ENCODE measurements at regions not wholly inside any gene's neighbourhood (a gene's known extent, or its start where the extent isn't known, plus 50 kb on each side); places are given as distances from the start of the nearest gene placed in this dataset.

DNA sequence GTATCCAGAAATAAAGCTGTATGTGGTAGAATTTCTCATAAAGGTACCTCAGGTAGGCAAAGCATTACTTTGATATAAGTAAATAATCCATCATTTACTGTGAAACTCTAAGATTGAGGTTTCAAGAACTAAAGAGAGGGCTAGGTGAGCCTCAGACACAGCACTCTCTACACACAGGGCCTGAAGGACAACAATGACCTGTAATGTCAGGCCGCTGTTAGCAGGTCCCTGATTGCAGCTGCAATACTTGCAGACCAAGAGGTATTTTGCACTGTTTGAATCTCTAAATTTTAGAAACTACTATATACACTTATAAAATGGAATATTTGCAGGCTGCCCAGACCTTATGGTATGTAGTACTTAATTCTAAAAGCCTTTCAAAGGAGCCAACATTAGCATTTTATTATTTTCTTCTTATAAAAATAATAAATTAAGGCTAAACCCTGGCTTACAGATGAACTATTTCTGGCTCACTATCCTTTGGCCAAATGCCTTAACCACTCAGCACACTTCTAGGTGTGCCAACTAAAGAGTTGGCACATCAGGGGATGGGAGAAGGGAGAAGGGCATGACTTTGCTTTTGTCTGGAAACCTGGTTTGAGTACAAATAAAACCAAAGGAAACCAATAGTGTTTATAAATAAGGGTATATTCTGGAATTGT is 66.7 kb upstream of the SLC39A10 start (continued):
- TF ChIP-seq AFF4 (CRISPR knock-in tag; IDR thresholded peaks at IDR 0.05; ENCODE audit: borderline replicate concordance), result no peak
- TF ChIP-seq, protein P1, sequence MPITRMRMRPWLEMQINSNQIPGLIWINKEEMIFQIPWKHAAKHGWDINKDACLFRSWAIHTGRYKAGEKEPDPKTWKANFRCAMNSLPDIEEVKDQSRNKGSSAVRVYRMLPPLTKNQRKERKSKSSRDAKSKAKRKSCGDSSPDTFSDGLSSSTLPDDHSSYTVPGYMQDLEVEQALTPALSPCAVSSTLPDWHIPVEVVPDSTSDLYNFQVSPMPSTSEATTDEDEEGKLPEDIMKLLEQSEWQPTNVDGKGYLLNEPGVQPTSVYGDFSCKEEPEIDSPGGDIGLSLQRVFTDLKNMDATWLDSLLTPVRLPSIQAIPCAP (CRISPR knock-in tag; IDR thresholded peaks at IDR 0.05), result no peak

DNA sequence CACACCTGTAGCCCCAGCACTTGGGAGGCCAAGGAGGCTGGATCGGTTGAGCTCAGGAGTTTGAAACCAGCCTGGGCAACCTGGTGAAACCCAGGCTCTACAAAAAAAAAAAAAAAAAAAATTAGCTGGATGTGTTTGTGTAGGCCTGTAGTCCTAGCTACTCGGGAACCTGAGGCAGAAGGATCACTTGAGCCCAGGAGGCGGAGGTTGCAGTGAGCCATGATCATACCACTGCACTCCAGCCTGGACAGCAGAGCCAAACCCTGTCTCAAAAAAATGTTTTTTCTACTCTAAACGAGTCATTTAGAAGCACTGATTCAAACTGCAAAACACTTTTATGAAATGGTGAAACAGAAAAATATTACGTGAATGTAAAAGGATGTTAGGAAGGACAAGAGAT is 69.1 kb upstream of the SLC39A10 start:
- Mint-ChIP-seq H3K4me1 (peaks cover 51% of the 10 kb centered on the region), H3K27ac (peak overlapping the region; percentile 94), H3K4me3 (peak overlapping the region; percentile 44), H3K27me3 (ENCODE audit: low read depth) (no peaks in the 10 kb centered on the region), H3K36me3 (peaks cover 3% of the 10 kb centered on the region; the same call in 1 of the 2 replicates), H3K9me3 (peaks cover 2% of the 10 kb centered on the region)
- DNase-seq (ENCODE audit: low spot score) (no peak), ATAC-seq (no peak)
- ChIA-PET CTCF (interaction anchor here (0.7 kb wide), 1 partner anchor 12 kb away, joined by 3 read pairs; no protein-coding TSS in a partner anchor), POLR2A (interaction anchor here (1.3 kb wide), 1 partner anchor 69 kb away, joined by 3 read pairs; the partner anchor contains the start of gene SLC39A10)
- no peak for TF ChIP-seq ZNF219 (CRISPR knock-in tag; IDR thresholded peaks at IDR 0.05; ENCODE audit: borderline replicate concordance)
- TF ChIP-seq SMAD4 (CRISPR knock-in tag; IDR thresholded peaks at IDR 0.05), result no peak
- no peak for TF ChIP-seq NR2C2 (CRISPR knock-in tag; IDR thresholded peaks at IDR 0.05)
- TF ChIP-seq ZNF317 (CRISPR knock-in tag; IDR thresholded peaks at IDR 0.05; ENCODE audit: borderline replicate concordance, low read depth), result no peak
- no peak for TF ChIP-seq FOXK1 (CRISPR knock-in tag; IDR thresholded peaks at IDR 0.05)
- TF ChIP-seq, protein P2, sequence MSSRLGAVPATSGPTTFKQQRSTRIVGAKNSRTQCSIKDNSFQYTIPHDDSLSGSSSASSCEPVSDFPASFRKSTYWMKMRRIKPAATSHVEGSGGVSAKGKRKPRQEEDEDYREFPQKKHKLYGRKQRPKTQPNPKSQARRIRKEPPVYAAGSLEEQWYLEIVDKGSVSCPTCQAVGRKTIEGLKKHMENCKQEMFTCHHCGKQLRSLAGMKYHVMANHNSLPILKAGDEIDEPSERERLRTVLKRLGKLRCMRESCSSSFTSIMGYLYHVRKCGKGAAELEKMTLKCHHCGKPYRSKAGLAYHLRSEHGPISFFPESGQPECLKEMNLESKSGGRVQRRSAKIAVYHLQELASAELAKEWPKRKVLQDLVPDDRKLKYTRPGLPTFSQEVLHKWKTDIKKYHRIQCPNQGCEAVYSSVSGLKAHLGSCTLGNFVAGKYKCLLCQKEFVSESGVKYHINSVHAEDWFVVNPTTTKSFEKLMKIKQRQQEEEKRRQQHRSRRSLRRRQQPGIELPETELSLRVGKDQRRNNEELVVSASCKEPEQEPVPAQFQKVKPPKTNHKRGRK (CRISPR knock-in tag; IDR thresholded peaks at IDR 0.05; ENCODE audit: borderline replicate concordance), result no peak
- TF ChIP-seq CREM (CRISPR knock-in tag; IDR thresholded peaks at IDR 0.05), result no peak
- TF ChIP-seq, protein P3, sequence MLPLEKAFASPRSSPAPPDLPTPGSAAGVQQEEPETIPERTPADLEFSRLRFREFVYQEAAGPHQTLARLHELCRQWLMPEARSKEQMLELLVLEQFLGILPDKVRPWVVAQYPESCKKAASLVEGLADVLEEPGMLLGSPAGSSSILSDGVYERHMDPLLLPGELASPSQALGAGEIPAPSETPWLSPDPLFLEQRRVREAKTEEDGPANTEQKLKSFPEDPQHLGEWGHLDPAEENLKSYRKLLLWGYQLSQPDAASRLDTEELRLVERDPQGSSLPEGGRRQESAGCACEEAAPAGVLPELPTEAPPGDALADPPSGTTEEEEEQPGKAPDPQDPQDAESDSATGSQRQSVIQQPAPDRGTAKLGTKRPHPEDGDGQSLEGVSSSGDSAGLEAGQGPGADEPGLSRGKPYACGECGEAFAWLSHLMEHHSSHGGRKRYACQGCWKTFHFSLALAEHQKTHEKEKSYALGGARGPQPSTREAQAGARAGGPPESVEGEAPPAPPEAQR (CRISPR knock-in tag; IDR thresholded peaks at IDR 0.05), result no peak
- TF ChIP-seq ARID4B (CRISPR knock-in tag; IDR thresholded peaks at IDR 0.05; ENCODE audit: borderline replicate concordance), result no peak
- TF ChIP-seq ZNF423 (CRISPR knock-in tag; IDR thresholded peaks at IDR 0.05), result no peak
- no peak for TF ChIP-seq CDX4 (CRISPR knock-in tag; IDR thresholded peaks at IDR 0.05; ENCODE audit: borderline replicate concordance)
- no peak for TF ChIP-seq EMX1 (CRISPR knock-in tag; IDR thresholded peaks at IDR 0.05)
- no peak for TF ChIP-seq KAT7 (CRISPR knock-in tag; IDR thresholded peaks at IDR 0.05; ENCODE audit: borderline replicate concordance)
- TF ChIP-seq, protein P4, sequence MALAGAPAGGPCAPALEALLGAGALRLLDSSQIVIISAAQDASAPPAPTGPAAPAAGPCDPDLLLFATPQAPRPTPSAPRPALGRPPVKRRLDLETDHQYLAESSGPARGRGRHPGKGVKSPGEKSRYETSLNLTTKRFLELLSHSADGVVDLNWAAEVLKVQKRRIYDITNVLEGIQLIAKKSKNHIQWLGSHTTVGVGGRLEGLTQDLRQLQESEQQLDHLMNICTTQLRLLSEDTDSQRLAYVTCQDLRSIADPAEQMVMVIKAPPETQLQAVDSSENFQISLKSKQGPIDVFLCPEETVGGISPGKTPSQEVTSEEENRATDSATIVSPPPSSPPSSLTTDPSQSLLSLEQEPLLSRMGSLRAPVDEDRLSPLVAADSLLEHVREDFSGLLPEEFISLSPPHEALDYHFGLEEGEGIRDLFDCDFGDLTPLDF (CRISPR knock-in tag; IDR thresholded peaks at IDR 0.05), result no peak

Data from WTC11 (cell line).